Right atrium auricular region (tissue), 2 donors: ENCODE measurements at regions not wholly inside any gene's neighbourhood (a gene's known extent, or its start where the extent isn't known, plus 50 kb on each side); places are given as distances from the start of the nearest gene placed in this dataset.

Experiments used
- DNase-seq: peaks from one replicate; pipeline ENCODE4 v3.0.0-alpha.2; 2019; ENCODE audit warnings: low spot score
- H3K27ac ChIP-seq, 2 donors: fragments of 200-600 bp; sonication (generic); 1 replicate in 1 of 2; 2 replicates in 1 of 2; pipeline ENCODE4 v1.5.1; 2016 to 2019
- H3K27me3 ChIP-seq, 2 donors: fragments of 200-600 bp; sonication (generic); one replicate each; pipeline versions ENCODE4 v1.5.1 to v1.6.0; 2017 to 2019
- H3K36me3 ChIP-seq: fragments of 200-600 bp; sonication (generic); one replicate; pipeline ENCODE4 v1.5.1; 2016
- H3K4me1 ChIP-seq, 2 donors: fragments of 200-600 bp; sonication (generic); one replicate each; pipeline versions ENCODE4 v1.5.1 to v1.6.0; 2017 to 2019
- H3K4me3 ChIP-seq, 2 donors: fragments of 200-600 bp; sonication (generic); 1 replicate in 1 of 2; 2 replicates in 1 of 2; pipeline ENCODE4 v1.5.1; 2017 to 2019; ENCODE audit warnings: mild to moderate bottlenecking in 1 of 2, moderate library complexity in 1 of 2
- H3K9me3 ChIP-seq, 2 donors: fragments of 200-600 bp; sonication (generic); one replicate each; pipeline ENCODE4 v1.5.1; 2019
- TF ChIP-seq, protein P1 (sequence below), 2 donors: fragments of 200-600 bp; sonication (generic); IDR thresholded peaks; one replicate each; pipeline ENCODE4 v1.5.1; 2019; ENCODE audit warnings: antibody characterized with exemption in 2 of 2

DNA sequence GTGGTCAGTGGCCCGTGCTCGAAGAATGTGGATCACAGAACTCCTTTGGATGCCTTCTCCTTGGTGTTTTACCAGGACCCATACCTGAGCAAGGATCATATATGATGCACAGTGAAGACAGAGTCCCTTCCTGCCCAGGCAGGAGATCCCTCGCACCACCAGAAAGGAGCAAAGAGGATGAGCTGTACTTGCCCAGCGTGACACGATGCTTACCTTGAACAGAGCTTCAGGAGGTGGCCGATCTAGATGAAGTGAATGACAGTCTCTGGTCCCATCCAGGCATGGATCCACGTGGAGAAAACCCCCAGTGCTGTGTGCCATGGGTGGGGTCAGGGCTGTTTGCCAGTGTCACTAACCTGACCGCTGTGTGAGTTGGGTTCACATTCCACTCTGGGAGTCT, 455.4 kb downstream of the GADD45G start:
- H3K4me1 ChIP-seq, result no peaks in the 10 kb centered on the region
- H3K27me3 ChIP-seq, result no peaks in the 10 kb centered on the region
- no peaks in the 10 kb centered on the region for H3K36me3 ChIP-seq
- no peak overlapping the region for H3K27ac ChIP-seq
- no peak overlapping the region for H3K4me3 ChIP-seq
- TF ChIP-seq, protein P1, sequence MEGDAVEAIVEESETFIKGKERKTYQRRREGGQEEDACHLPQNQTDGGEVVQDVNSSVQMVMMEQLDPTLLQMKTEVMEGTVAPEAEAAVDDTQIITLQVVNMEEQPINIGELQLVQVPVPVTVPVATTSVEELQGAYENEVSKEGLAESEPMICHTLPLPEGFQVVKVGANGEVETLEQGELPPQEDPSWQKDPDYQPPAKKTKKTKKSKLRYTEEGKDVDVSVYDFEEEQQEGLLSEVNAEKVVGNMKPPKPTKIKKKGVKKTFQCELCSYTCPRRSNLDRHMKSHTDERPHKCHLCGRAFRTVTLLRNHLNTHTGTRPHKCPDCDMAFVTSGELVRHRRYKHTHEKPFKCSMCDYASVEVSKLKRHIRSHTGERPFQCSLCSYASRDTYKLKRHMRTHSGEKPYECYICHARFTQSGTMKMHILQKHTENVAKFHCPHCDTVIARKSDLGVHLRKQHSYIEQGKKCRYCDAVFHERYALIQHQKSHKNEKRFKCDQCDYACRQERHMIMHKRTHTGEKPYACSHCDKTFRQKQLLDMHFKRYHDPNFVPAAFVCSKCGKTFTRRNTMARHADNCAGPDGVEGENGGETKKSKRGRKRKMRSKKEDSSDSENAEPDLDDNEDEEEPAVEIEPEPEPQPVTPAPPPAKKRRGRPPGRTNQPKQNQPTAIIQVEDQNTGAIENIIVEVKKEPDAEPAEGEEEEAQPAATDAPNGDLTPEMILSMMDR (IDR thresholded peaks at IDR 0.05), result no peak
- no peak for DNase-seq
- H3K9me3 ChIP-seq, result no peaks in the 10 kb centered on the region

DNA sequence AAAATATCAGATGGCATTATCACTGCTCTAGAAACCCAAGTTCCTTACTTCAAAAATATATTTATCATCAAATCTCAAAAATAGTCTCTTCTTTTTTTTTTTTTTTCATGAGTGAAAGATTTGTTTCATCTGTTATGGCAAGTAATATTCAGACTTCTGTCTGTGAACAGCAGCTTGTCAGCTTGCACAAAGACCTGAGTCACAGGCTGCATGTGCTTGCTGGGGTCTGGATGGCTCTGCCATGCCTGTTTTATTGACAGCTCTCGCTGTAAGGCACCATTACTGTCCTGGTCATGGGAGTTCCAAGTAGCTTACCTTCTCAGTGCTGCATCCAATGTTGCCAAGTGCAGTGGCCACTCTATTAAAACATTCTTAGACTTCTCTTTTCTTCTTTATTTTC, 456.4 kb downstream of the GADD45G start:
- no peaks in the 10 kb centered on the region for H3K4me1 ChIP-seq
- H3K27ac ChIP-seq, result no peak overlapping the region
- no peaks in the 10 kb centered on the region for H3K9me3 ChIP-seq
- H3K4me3 ChIP-seq, result no peak overlapping the region
- DNase-seq, result no peak
- H3K27me3 ChIP-seq, result no peaks in the 10 kb centered on the region
- TF ChIP-seq, protein P1 (IDR thresholded peaks at IDR 0.05), result no peak
- no peaks in the 10 kb centered on the region for H3K36me3 ChIP-seq

DNA sequence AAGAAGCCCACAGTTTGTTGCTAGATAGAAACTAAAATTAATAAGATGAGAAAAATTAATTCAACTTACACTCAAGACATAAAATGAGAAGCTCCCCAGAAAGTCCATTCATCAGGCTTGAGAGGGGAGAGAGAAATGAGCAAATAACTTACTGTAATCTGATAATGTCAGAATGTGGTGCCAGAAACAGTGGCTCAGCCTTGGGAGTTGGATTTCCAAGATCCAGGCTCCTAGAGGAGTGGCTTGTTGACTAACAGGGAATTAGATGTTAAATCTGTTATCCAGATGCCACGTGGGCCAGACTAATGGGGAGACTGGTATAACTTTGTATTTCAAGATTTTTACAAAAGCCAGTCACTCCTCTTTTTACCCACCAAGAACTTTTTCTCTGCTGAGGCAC, 458.2 kb downstream of the GADD45G start:
- DNase-seq, result no peak
- TF ChIP-seq, protein P1 (IDR thresholded peaks at IDR 0.05), result no peak
- Histone ChIP-seq H3K36me3 (no peaks in the 10 kb centered on the region), H3K4me3 (no peak overlapping the region), H3K27ac (no peak overlapping the region), H3K9me3 (no peaks in the 10 kb centered on the region), H3K27me3 (no peaks in the 10 kb centered on the region), H3K4me1 (no peaks in the 10 kb centered on the region)

DNA sequence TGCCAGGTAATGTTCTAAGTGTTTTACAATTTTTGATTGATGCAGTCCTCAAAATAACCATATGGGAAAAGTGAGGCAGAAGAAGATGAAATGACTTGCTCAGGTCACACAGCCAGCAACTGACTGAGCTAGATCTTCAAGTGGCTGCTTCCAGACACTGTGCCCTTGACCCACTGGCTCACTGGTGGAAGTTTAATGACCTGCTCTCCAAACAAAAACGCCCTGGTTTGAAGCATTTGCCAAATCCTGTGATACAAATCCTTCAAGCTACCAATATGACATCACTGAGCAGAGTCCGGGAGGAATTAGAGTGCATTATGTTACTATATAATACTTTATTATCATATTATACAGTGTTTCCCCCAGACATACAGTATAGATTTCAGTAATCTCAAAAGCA, 459.4 kb downstream of the GADD45G start:
- H3K4me3 ChIP-seq, result no peak overlapping the region
- H3K4me1 ChIP-seq, result no peaks in the 10 kb centered on the region
- no peaks in the 10 kb centered on the region for H3K27me3 ChIP-seq
- H3K36me3 ChIP-seq, result no peaks in the 10 kb centered on the region
- no peaks in the 10 kb centered on the region for H3K9me3 ChIP-seq
- no peak for DNase-seq
- TF ChIP-seq, protein P1 (IDR thresholded peaks at IDR 0.05), result no peak
- no peak overlapping the region for H3K27ac ChIP-seq

DNA sequence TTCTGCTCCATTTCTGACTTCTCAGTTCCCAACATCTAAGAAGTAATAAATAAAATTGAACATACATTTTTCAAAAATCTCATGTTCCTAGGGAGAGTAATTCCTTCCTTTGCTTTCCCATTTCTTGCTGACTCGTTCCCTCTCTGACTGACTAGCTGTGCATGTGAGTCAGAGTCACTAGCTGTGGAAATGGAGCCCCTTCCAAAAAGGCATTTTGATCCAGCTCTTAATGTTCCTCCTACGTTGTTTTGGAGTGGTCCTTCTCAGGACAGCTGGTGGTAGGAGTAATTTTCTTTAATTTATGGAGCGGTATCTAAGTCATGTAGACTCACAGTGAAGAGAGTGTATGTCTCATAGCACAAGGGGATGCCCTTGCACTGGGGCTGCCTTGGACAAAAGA, 460.2 kb downstream of the GADD45G start:
- no peak for DNase-seq
- TF ChIP-seq, protein P1 (IDR thresholded peaks at IDR 0.05), result no peak

DNA sequence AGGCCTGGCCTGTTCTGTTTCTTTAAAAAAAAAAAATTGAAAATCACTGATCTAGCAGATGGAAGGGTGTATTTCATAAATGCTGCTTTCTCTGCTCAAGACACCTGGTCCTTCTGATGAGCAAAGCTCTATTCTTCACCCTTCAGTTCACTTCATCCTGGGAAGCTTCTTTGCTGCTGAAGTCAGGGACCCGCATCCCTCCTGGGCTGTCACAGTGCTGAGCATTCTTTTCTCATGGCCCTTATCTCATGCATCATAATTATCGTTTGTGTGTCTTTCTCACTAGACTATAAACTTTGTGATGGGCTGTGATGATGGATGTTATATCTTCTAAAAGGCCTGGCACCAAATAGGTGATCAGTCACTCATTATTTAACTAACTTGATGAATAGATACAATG, 461.0 kb downstream of the GADD45G start:
- TF ChIP-seq, protein P1 (IDR thresholded peaks at IDR 0.05), result no peak
- H3K4me1 ChIP-seq, result no peaks in the 10 kb centered on the region
- H3K36me3 ChIP-seq, result no peaks in the 10 kb centered on the region
- no peak overlapping the region for H3K27ac ChIP-seq
- H3K9me3 ChIP-seq, result no peaks in the 10 kb centered on the region
- no peak overlapping the region for H3K4me3 ChIP-seq
- H3K27me3 ChIP-seq, result no peaks in the 10 kb centered on the region
- no peak for DNase-seq

More for the DNA sequence above, 460.2 kb downstream of the GADD45G start:
- Histone ChIP-seq H3K36me3 (no peaks in the 10 kb centered on the region), H3K4me1 (no peaks in the 10 kb centered on the region), H3K27me3 (no peaks in the 10 kb centered on the region), H3K4me3 (no peak overlapping the region), H3K27ac (no peak overlapping the region), H3K9me3 (no peaks in the 10 kb centered on the region)
